GM12865 (cell line): ENCODE measurements at regions not wholly inside any gene's neighbourhood (a gene's known extent, or its start where the extent isn't known, plus 50 kb on each side); places are given as distances from the start of the nearest gene placed in this dataset.
"Not testable (repeated sequence)": the region's sequence is repeated elsewhere in the genome, so short reads cannot be mapped to it uniquely, and the experiment has no call there.

ENCODE experiments used
- DNase-seq: peaks from one replicate; pipeline ENCODE4 v3.0.0; 2010; ENCODE audit warnings: low read depth
- H3K4me3 ChIP-seq: 2 replicates; pipeline ENCODE4 v1.5.1; 2011; ENCODE audit warnings: mild to moderate bottlenecking, low read depth, low read length, control low read depth
- CTCF ChIP-seq: IDR thresholded peaks from 2 replicates; pipeline ENCODE4 v1.5.1; 2011; ENCODE audit warnings: low read length, control low read depth, low read depth, inconsistent platforms; ENCODE audit not compliant: insufficient read depth; ENCODE audit errors: missing control alignments

GRCh38 chr5:166910995-166911394 is 1380.5 kb upstream of the WWC1 start:
- H3K4me3 ChIP-seq = no peak overlapping the region
- TF ChIP-seq CTCF = no peak
- DNase-seq = no peak

- H3K4me3 ChIP-seq = no peak overlapping the region
- DNase-seq = no peak
- no peak for TF ChIP-seq CTCF
Observed at GRCh38 chr5:166916021-166916420, 1375.4 kb upstream of the WWC1 start.

GRCh38 chr5:166926138-166926537 is 1365.3 kb upstream of the WWC1 start:
- DNase-seq = no peak
- no peak for TF ChIP-seq CTCF
- H3K4me3 ChIP-seq = no peak overlapping the region

GRCh38 chr5:166926806-166927475 is 1364.5 kb upstream of the WWC1 start:
- DNase-seq, H3K4me3 ChIP-seq: not testable (repeated sequence)

- no peak for TF ChIP-seq CTCF
- no peak overlapping the region for H3K4me3 ChIP-seq
- no peak for DNase-seq
Observed at GRCh38 chr5:166936351-166936750, 1355.1 kb upstream of the WWC1 start.

- no peak for DNase-seq
- no peak overlapping the region for H3K4me3 ChIP-seq
- TF ChIP-seq CTCF = no peak
Observed at GRCh38 chr5:166938071-166938470, 1353.4 kb upstream of the WWC1 start.

- H3K4me3 ChIP-seq = no peak overlapping the region
- TF ChIP-seq CTCF = no peak
- no peak for DNase-seq
Observed at GRCh38 chr5:166942948-166943347, 1348.5 kb upstream of the WWC1 start.
